ENCODE measurements at regions not wholly inside any gene's neighbourhood (a gene's known extent, or its start where the extent isn't known, plus 50 kb on each side); places are given as distances from the start of the nearest gene placed in this dataset.

DNA sequence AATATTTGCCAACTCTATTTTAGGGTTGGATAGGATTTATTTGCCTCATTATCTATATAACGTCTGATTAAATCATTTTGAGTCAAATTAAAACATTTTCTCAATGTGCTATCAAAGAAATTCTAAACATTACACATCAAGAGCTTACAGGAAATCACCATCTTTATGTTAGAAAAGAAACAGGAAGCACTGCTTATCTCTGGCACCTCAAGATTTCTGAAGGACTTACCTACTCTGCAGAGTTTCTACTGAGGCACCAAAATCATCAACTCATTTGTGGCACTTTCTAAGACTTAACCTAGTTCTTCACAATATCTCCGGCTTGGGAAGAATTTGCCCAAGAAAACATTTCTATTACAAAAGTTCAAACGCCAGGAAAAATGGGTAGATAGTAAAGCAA is 181.3 kb upstream of the EOMES start:
- TF ChIP-seq, protein P1, sequence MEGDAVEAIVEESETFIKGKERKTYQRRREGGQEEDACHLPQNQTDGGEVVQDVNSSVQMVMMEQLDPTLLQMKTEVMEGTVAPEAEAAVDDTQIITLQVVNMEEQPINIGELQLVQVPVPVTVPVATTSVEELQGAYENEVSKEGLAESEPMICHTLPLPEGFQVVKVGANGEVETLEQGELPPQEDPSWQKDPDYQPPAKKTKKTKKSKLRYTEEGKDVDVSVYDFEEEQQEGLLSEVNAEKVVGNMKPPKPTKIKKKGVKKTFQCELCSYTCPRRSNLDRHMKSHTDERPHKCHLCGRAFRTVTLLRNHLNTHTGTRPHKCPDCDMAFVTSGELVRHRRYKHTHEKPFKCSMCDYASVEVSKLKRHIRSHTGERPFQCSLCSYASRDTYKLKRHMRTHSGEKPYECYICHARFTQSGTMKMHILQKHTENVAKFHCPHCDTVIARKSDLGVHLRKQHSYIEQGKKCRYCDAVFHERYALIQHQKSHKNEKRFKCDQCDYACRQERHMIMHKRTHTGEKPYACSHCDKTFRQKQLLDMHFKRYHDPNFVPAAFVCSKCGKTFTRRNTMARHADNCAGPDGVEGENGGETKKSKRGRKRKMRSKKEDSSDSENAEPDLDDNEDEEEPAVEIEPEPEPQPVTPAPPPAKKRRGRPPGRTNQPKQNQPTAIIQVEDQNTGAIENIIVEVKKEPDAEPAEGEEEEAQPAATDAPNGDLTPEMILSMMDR (IDR thresholded peaks at IDR 0.05; ENCODE audit: insufficient read depth, low read length), result no peak
- H3K4me3 ChIP-seq (ENCODE audit: low read depth, low read length), result no peak overlapping the region
- DNase-seq (ENCODE audit: low read depth), result no peak

DNA sequence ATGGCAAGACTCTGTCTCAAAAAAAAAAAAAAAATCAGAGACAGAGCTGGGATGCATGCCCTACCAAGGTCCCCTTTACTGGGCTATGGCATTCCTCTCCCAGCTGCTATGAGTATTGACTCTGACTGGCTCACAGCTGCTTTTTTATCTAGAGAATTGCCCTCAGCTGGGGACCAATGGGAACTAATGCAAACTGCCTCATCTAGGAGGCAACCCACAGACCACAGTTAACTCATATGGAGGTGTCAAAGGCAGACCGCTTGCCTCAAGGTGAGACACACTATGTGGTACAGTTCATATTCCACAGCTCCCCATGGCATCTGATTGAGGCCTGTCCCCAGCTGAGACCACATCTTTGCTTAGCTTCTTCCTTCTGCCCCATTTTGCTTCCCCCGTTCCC is 183.5 kb upstream of the EOMES start:
- TF ChIP-seq, protein P1 (IDR thresholded peaks at IDR 0.05; ENCODE audit: insufficient read depth, low read length), result no peak
- DNase-seq (ENCODE audit: low read depth), result no peak
- no peak overlapping the region for H3K4me3 ChIP-seq (ENCODE audit: low read depth, low read length)

DNA sequence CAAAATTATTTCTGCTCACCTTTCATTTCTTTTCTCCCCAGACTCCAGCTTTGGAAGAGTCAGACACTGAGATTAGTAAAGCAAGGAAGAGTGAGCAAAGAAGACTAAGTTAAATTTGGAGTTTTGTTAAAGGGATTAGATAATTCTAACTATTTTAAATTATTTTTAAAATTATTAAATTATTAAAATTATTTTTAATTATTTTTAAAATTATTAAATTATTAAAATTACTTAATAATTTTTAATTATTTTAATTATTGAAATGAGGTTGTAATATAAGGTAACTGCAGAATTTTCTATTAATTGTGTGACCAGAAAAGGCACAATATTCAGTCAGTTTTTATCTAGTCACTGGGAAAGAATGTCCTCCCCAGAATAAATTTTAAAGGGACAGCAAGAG is 185.0 kb upstream of the EOMES start:
- H3K4me3 ChIP-seq (ENCODE audit: low read depth, low read length), result no peak overlapping the region
- TF ChIP-seq, protein P1 (IDR thresholded peaks at IDR 0.05; ENCODE audit: insufficient read depth, low read length), result no peak
- no peak for DNase-seq (ENCODE audit: low read depth)

DNA sequence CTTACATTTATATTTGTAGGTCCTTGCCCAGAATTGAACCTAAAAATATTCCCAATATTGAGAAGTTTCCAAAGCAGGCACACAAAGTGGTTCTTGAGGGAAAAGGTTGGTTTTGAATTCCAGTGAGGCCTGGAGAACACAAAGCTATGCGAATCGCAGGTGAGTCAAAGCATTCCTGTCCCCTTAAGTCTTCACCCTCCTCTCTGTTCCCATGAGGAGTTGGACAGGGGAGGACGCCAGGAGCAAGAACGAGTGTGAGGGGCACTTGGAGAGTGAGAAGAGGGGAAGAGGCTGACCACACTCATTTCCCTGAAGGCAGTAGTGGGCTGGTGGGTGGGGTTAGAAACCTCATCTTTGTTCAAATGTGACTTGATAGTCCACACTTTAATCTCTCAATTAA is 185.8 kb upstream of the EOMES start:
- TF ChIP-seq, protein P1 (IDR thresholded peaks at IDR 0.05; ENCODE audit: insufficient read depth, low read length), result no peak
- no peak for DNase-seq (ENCODE audit: low read depth)
- no peak overlapping the region for H3K4me3 ChIP-seq (ENCODE audit: low read depth, low read length)

DNA sequence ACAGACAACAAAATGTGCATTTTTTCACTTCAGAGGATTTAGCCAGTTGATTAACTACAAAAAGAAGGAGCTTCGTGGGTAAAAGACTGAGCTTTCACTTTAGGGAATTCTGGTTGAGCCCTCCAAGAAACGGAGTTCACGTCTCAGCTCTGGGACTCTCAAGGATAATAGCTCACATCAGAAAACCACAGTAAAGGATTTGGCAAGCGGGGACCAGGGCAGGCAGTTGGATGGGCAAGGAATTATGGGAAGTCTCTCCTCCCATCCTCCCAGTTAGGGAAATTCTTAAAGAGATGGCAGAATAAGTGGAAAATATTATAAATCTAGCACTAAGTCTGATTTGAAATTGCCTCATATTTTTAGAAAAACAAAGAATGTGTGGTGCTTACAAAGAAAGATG is 188.3 kb upstream of the EOMES start:
- TF ChIP-seq, protein P1 (IDR thresholded peaks at IDR 0.05; ENCODE audit: insufficient read depth, low read length), result no peak
- DNase-seq (ENCODE audit: low read depth), result peak; percentile 36
- no peak overlapping the region for H3K4me3 ChIP-seq (ENCODE audit: low read depth, low read length)

DNA sequence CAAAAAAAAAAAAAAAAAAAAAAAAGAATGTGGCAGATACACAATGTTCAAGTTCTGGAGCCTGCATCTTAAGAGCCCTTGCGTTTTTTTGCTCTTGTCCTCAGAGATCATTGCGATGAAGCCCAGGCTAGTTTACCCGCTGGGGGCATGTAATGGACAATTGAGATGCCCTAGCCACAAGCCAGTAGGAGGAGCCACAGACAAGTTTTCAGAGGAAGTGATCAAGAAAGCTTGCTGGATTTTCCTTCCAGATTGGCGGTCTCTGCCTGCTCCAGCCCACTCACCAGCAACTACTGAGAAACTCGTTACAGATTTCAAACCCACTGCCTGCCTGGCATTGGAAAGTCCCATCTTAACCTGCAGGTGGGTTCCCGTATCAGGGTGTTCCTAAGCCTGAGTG is 192.1 kb upstream of the EOMES start:
- H3K4me3 ChIP-seq (ENCODE audit: low read depth, low read length), result no peak overlapping the region
- no peak for DNase-seq (ENCODE audit: low read depth)
- TF ChIP-seq, protein P1 (IDR thresholded peaks at IDR 0.05; ENCODE audit: insufficient read depth, low read length), result no peak

DNA sequence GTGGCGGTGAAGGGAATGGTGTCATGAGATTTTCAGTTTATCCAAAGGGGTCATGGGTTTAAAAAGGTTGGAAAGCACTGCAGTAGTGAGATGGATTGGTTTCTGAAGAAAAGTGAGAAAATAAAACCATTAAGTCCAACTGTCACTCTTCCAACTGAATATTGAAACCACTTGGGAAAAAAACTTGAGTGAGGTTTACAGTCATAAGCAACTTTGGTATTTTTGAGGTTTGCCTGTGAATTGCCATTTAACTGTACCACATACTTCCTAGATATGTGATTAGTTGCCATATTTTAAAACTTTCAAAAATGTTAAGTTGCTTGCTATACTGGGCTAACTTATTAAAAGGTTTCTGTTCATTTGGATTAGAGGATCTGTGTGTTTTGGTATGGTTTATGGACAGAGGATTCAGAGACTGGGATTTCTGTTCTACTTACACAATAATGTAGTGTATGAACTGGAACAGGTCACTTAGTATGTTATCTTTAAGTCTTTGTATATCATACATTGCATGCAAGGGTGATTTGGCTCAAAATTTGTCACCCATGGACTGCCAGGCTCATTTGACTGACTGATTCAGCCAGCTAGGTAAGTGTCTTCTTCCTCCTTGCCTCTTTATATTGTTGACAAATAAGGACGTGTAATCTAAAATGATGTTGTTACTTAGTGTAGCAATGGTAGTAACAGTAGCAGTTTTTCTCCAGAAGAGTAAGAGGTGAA is 201.4 kb upstream of the EOMES start:
- no peak for DNase-seq (ENCODE audit: low read depth)
- H3K4me3 ChIP-seq (ENCODE audit: low read depth, low read length), result no peak overlapping the region
- TF ChIP-seq, protein P1 (IDR thresholded peaks at IDR 0.05; ENCODE audit: insufficient read depth, low read length), result no peak
